PC-3 (cell line): ENCODE measurements at regions not wholly inside any gene's neighbourhood (a gene's known extent, or its start where the extent isn't known, plus 50 kb on each side); places are given as distances from the start of the nearest gene placed in this dataset.

Experiments used
- CTCF ChIP-seq: fragments of 300-600 bp; sonication (generic); conservative IDR thresholded peaks from 2 replicates; pipeline ENCODE4 v1.5.1; 2017; ENCODE audit warnings: antibody characterized with exemption, low read depth, mild to moderate bottlenecking, low read length
- EZH2 ChIP-seq: fragments of 300-600 bp; sonication (generic); IDR thresholded peaks from one replicate; pipeline ENCODE4 v1.6.1; 2017; ENCODE audit warnings: antibody characterized with exemption, mild to moderate bottlenecking, low read length; ENCODE audit not compliant: unreplicated experiment
- EZH2phosphoT487 ChIP-seq: fragments of 300-600 bp; sonication (generic); IDR thresholded peaks from 2 replicates; pipeline ENCODE4 v1.6.1; 2018; ENCODE audit warnings: mild to moderate bottlenecking, antibody characterized with exemption, low read length, borderline replicate concordance

GRCh38 chr5:119746984-119747383, 117.6 kb downstream of the FAM170A start:
- no peak for TF ChIP-seq CTCF
- TF ChIP-seq EZH2phosphoT487: no peak
- no peak for TF ChIP-seq EZH2
